K562 (cell line): ENCODE measurements at regions not wholly inside any gene's neighbourhood (a gene's known extent, or its start where the extent isn't known, plus 50 kb on each side); places are given as distances from the start of the nearest gene placed in this dataset.

Experiments used
- ATF7 ChIP-seq: fragments of 450-650 bp; IDR thresholded peaks from 2 replicates; pipeline ENCODE4 v1.7.1; 2014; ENCODE audit warnings: mild to moderate bottlenecking, moderate library complexity
- CTCF ChIP-seq, 3 experiments: IDR thresholded peaks in 2 of 3; conservative IDR thresholded peaks in 1 of 3; 2 replicates each; pipeline ENCODE4 v1.5.1; 2011 to 2012; ENCODE audit warnings: low read length in 3 of 3, mild to moderate bottlenecking in 3 of 3, control low read depth in 2 of 3, improper control_type of control experiment in 1 of 3, inconsistent platforms in 1 of 3, low read depth in 1 of 3, mixed read lengths in 1 of 3, moderate library complexity in 1 of 3; ENCODE audit not compliant: insufficient read depth in 2 of 3
- EP300 ChIP-seq: IDR thresholded peaks from 2 replicates; pipeline ENCODE4 v1.6.1; 2012; ENCODE audit warnings: low read length, improper control_type of control experiment
- JUND ChIP-seq, 2 experiments: IDR thresholded peaks; 2 replicates in 1 of 2; 3 replicates in 1 of 2; pipeline ENCODE4 v1.6.1; 2011; ENCODE audit warnings: borderline replicate concordance in 2 of 2, low read depth in 2 of 2, low read length in 2 of 2, improper control_type of control experiment in 1 of 2, missing biosample characterization in 1 of 2, missing genetic modification characterization in 1 of 2, missing genetic modification reagents in 1 of 2
- KAT7 ChIP-seq: sonication (generic); formaldehyde crosslinking; IDR thresholded peaks from 2 replicates; pipeline ENCODE4 v1.8.0; 2022; ENCODE audit warnings: missing genetic modification reagents, mild to moderate bottlenecking, borderline replicate concordance
- KDM1A ChIP-seq, 2 experiments: fragments of 450-650 bp; IDR thresholded peaks; 2 replicates each; pipeline ENCODE4 v1.6.1; 2016; ENCODE audit warnings: mild to moderate bottlenecking in 2 of 2
- POLR2AphosphoS5 ChIP-seq: IDR thresholded peaks from 2 replicates; pipeline ENCODE4 v1.6.1; 2011; ENCODE audit warnings: mild to moderate bottlenecking, low read depth, low read length, moderate library complexity; ENCODE audit not compliant: control insufficient read depth, insufficient read depth
- SMAD3 ChIP-seq: fragments of 450-650 bp; formaldehyde crosslinking; conservative IDR thresholded peaks from 2 replicates; pipeline ENCODE4 v1.4.0; 2020; ENCODE audit warnings: mild to moderate bottlenecking
- TAF1 ChIP-seq: IDR thresholded peaks from 2 replicates; pipeline ENCODE4 v1.6.1; 2011; ENCODE audit warnings: mild to moderate bottlenecking, low read length, moderate library complexity; ENCODE audit not compliant: insufficient read depth, control insufficient read depth, severe bottlenecking; ENCODE audit errors: extremely low read depth
- TCF7L2 ChIP-seq: fragments of 150-350 bp; IDR thresholded peaks from 2 replicates; pipeline ENCODE4 v1.6.1; 2016; ENCODE audit warnings: low read depth, mild to moderate bottlenecking, low read length, moderate library complexity
- ZNF785 ChIP-seq: fragments of 250-450 bp; sonication (Bioruptor Pico); IDR thresholded peaks from 2 replicates; pipeline ENCODE4 v1.4.0; 2020; ENCODE audit warnings: mild to moderate bottlenecking

- TF ChIP-seq EP300, result no peak
- TF ChIP-seq ATF7, result no peak
- TF ChIP-seq KAT7 (CRISPR knock-in tag), result no peak
- no peak for TF ChIP-seq TAF1
- no peak for TF ChIP-seq CTCF (IDR thresholded peaks at IDR 0.05 in 2 of 3, conservative IDR thresholded peaks at IDR 0.05 in 1 of 3; ENCODE audit: insufficient read depth in 2 of 3, low read depth in 1 of 3, low read length in 3 of 3)
- TF ChIP-seq SMAD3, result no peak
- no peak for TF ChIP-seq TCF7L2
- TF ChIP-seq POLR2AphosphoS5, result no peak
- TF ChIP-seq ZNF785 (CRISPR knock-in tag), result no peak
- no peak for TF ChIP-seq KDM1A (IDR thresholded peaks at IDR 0.05)
- TF ChIP-seq JUND (IDR thresholded peaks at IDR 0.05; ENCODE audit: borderline replicate concordance, low read depth, low read length), result no peak
- TF ChIP-seq JUND (tag; IDR thresholded peaks at IDR 0.05; ENCODE audit: borderline replicate concordance, low read depth, low read length), result no peak
Observed at GRCh38 chr9:110089681-110090370, 118.1 kb downstream of the C9orf152 start.
